Loucy (cell line): ENCODE measurements at regions not wholly inside any gene's neighbourhood (a gene's known extent, or its start where the extent isn't known, plus 50 kb on each side); places are given as distances from the start of the nearest gene placed in this dataset.

Experiments used
- H2AFZ ChIP-seq: fragments of 200-600 bp; sonication (generic); 2 replicates; pipeline ENCODE4 v1.6.0; 2016; ENCODE audit warnings: antibody characterized with exemption, mild to moderate bottlenecking, low read length, moderate library complexity
- H3F3A ChIP-seq: fragments of 200-600 bp; 2 replicates; pipeline ENCODE4 v1.6.0; 2016; ENCODE audit warnings: antibody characterized with exemption, low read depth, mild to moderate bottlenecking
- H3K27me3 ChIP-seq: fragments of 200-600 bp; sonication (generic); 2 replicates; pipeline ENCODE4 v1.6.1; 2014; ENCODE audit warnings: low read length, mild to moderate bottlenecking; ENCODE audit not compliant: insufficient read depth, poor library complexity, severe bottlenecking
- H3K36me3 ChIP-seq: fragments of 200-600 bp; sonication (generic); 2 replicates; pipeline ENCODE4 v1.6.1; 2016; ENCODE audit warnings: low read length; ENCODE audit not compliant: insufficient read depth
- H3K4me1 ChIP-seq: fragments of 200-600 bp; sonication (generic); 2 replicates; pipeline ENCODE4 v1.5.1; 2014; ENCODE audit warnings: low read length, mild to moderate bottlenecking; ENCODE audit not compliant: insufficient read depth, poor library complexity, severe bottlenecking
- H3K4me2 ChIP-seq: fragments of 200-600 bp; sonication (generic); 2 replicates; pipeline ENCODE4 v1.6.0; 2014; ENCODE audit warnings: antibody characterized with exemption, low read length, low read depth, mild to moderate bottlenecking; ENCODE audit not compliant: poor library complexity, severe bottlenecking
- H3K4me3 ChIP-seq: fragments of 200-600 bp; sonication (generic); 2 replicates; pipeline ENCODE4 v1.5.1; 2014; ENCODE audit warnings: low read length, mild to moderate bottlenecking, mixed read lengths; ENCODE audit not compliant: poor library complexity, severe bottlenecking
- H3K79me2 ChIP-seq: fragments of 200-600 bp; sonication (generic); 2 replicates; pipeline ENCODE4 v1.6.1; 2014; ENCODE audit warnings: low read length; ENCODE audit not compliant: insufficient read depth
- H3K9ac ChIP-seq: fragments of 200-600 bp; sonication (generic); 2 replicates; pipeline ENCODE4 v1.6.0; 2014; ENCODE audit warnings: mild to moderate bottlenecking, low read depth, low read length, moderate library complexity; ENCODE audit not compliant: poor library complexity, severe bottlenecking
- H3K9me2 ChIP-seq: fragments of 200-600 bp; sonication (generic); replicated peaks from 2 replicates; pipeline ENCODE4 v1.6.1; 2016; ENCODE audit warnings: low read depth, low read length, mixed read lengths
- H3K9me3 ChIP-seq: fragments of 200-600 bp; sonication (generic); 2 replicates; pipeline ENCODE4 v1.6.1; 2014; ENCODE audit warnings: mild to moderate bottlenecking, antibody characterized with exemption, low read length, low read depth; ENCODE audit not compliant: insufficient read depth
- H4K20me1 ChIP-seq: fragments of 200-600 bp; sonication (generic); 2 replicates; pipeline ENCODE4 v1.6.0; 2014; ENCODE audit warnings: antibody characterized with exemption, low read length, mild to moderate bottlenecking; ENCODE audit not compliant: insufficient read depth, poor library complexity, severe bottlenecking
- CTCF ChIP-seq: fragments of 200-600 bp; sonication (generic); conservative IDR thresholded peaks from 2 replicates; pipeline ENCODE4 v1.5.1; 2014; ENCODE audit warnings: mild to moderate bottlenecking, antibody characterized with exemption, low read length
- EZH2phosphoT487 ChIP-seq: fragments of 200-600 bp; IDR thresholded peaks from 2 replicates; pipeline ENCODE4 v1.6.1; 2018; ENCODE audit warnings: antibody characterized with exemption, mild to moderate bottlenecking, moderate library complexity, borderline replicate concordance

GRCh38 chr1:228929476-228930027, 194.3 kb downstream of the RHOU start:
- Histone ChIP-seq H4K20me1 (no peaks in the 10 kb centered on the region), H3K9me3 (peaks cover 4% of the 10 kb centered on the region; the same call in 1 of the 2 replicates), H3F3A (no peaks in the 10 kb centered on the region), H2AFZ (no peak overlapping the region), H3K36me3 (no peaks in the 10 kb centered on the region), H3K27me3 (no peaks in the 10 kb centered on the region), H3K4me3 (no peak overlapping the region), H3K9ac (no peak overlapping the region), H3K79me2 (no peaks in the 10 kb centered on the region), H3K4me2 (no peak overlapping the region), H3K9me2 (no peaks in the 10 kb centered on the region), H3K4me1 (no peaks in the 10 kb centered on the region)
- no peak for TF ChIP-seq CTCF
- no peak for TF ChIP-seq EZH2phosphoT487

- no peaks in the 10 kb centered on the region for H3K9me2 ChIP-seq
- H3K4me3 ChIP-seq = no peak overlapping the region
- no peak overlapping the region for H3K9ac ChIP-seq
- H3K9me3 ChIP-seq = peaks cover 4% of the 10 kb centered on the region; the same call in 1 of the 2 replicates
- no peaks in the 10 kb centered on the region for H3F3A ChIP-seq
- no peak overlapping the region for H3K4me2 ChIP-seq
- TF ChIP-seq EZH2phosphoT487 (no peak), CTCF (no peak)
- no peaks in the 10 kb centered on the region for H4K20me1 ChIP-seq
- no peaks in the 10 kb centered on the region for H3K4me1 ChIP-seq
- no peaks in the 10 kb centered on the region for H3K36me3 ChIP-seq
- no peaks in the 10 kb centered on the region for H3K27me3 ChIP-seq
- no peak overlapping the region for H2AFZ ChIP-seq
- H3K79me2 ChIP-seq = no peaks in the 10 kb centered on the region
Observed at GRCh38 chr1:228930479-228930957, 195.2 kb downstream of the RHOU start.

- Histone ChIP-seq H3K4me1 (peaks cover 17% of the 10 kb centered on the region), H3K9me2 (no peaks in the 10 kb centered on the region), H3K4me3 (no peak overlapping the region), H3F3A (no peaks in the 10 kb centered on the region), H3K79me2 (no peaks in the 10 kb centered on the region), H3K36me3 (no peaks in the 10 kb centered on the region), H4K20me1 (no peaks in the 10 kb centered on the region), H3K4me2 (no peak overlapping the region), H3K9ac (no peak overlapping the region), H3K27me3 (no peaks in the 10 kb centered on the region), H3K9me3 (peaks cover 4% of the 10 kb centered on the region; the same call in 1 of the 2 replicates), H2AFZ (no peak overlapping the region)
- TF ChIP-seq EZH2phosphoT487 (no peak), CTCF (no peak)
Observed at GRCh38 chr1:228933753-228934152, 198.5 kb downstream of the RHOU start.
